DND-41 (cell line): ENCODE measurements at regions not wholly inside any gene's neighbourhood (a gene's known extent, or its start where the extent isn't known, plus 50 kb on each side); places are given as distances from the start of the nearest gene placed in this dataset.

Experiments
- ATAC-seq: fragments of 200-7000 bp; cut with Tn5 transposase; 3 replicates; pipeline ENCODE4 v1.9.1; 2021; ENCODE audit warnings: low read depth; ENCODE audit not compliant: insufficient read depth
- DNase-seq: peaks from one replicate; pipeline ENCODE4 v3.0.0-alpha.2; 2020
- H2AFZ ChIP-seq: 2 replicates; pipeline ENCODE4 v1.6.0; 2012; ENCODE audit warnings: low read depth, low read length
- H3K27ac ChIP-seq: 2 replicates; pipeline ENCODE4 v1.5.1; 2012; ENCODE audit warnings: low read length, inconsistent platforms
- H3K27me3 ChIP-seq: fragments of 200-600 bp; sonication (generic); 2 replicates; pipeline ENCODE4 v1.6.0; 2012; ENCODE audit warnings: low read length, mild to moderate bottlenecking, inconsistent platforms; ENCODE audit not compliant: insufficient read depth, poor library complexity
- H3K36me3 ChIP-seq: 2 replicates; pipeline ENCODE4 v1.5.1; 2012; ENCODE audit warnings: low read length, inconsistent platforms; ENCODE audit not compliant: insufficient read depth
- H3K4me1 ChIP-seq: 2 replicates; pipeline ENCODE4 v1.5.1; 2012; ENCODE audit warnings: mild to moderate bottlenecking, low read length; ENCODE audit not compliant: insufficient read depth
- H3K4me2 ChIP-seq: 2 replicates; pipeline ENCODE4 v1.6.0; 2012; ENCODE audit warnings: mild to moderate bottlenecking, moderate library complexity, low read length, inconsistent platforms; ENCODE audit not compliant: insufficient read depth
- H3K4me3 ChIP-seq, 2 experiments: fragments of 200-600 bp in 1 of 2; shearing (Covaris generic) in 1 of 2; 2 replicates each; pipeline ENCODE4 v1.5.1; 2012 to 2016; ENCODE audit warnings: inconsistent platforms in 2 of 2, low read length in 2 of 2, mild to moderate bottlenecking in 2 of 2, low read depth in 1 of 2, moderate library complexity in 1 of 2
- H3K79me2 ChIP-seq: 2 replicates; pipeline ENCODE4 v1.6.0; 2012; ENCODE audit warnings: low read length, inconsistent platforms; ENCODE audit not compliant: insufficient read depth
- H3K9ac ChIP-seq: 2 replicates; pipeline ENCODE4 v1.6.0; 2012; ENCODE audit warnings: low read depth, mild to moderate bottlenecking, inconsistent platforms, low read length, moderate library complexity
- H3K9me3 ChIP-seq: 2 replicates; pipeline ENCODE4 v1.5.1; 2012; ENCODE audit warnings: low read length, moderate library complexity, mild to moderate bottlenecking, inconsistent platforms; ENCODE audit not compliant: insufficient read depth, severe bottlenecking
- H4K20me1 ChIP-seq: 2 replicates; pipeline ENCODE4 v1.6.0; 2012; ENCODE audit warnings: low read length; ENCODE audit not compliant: insufficient read depth
- EZH2 ChIP-seq: IDR thresholded peaks from 3 replicates; pipeline ENCODE4 v1.6.1; 2012; ENCODE audit warnings: borderline replicate concordance, low read depth, mild to moderate bottlenecking, moderate library complexity, low read length, inconsistent platforms; ENCODE audit not compliant: severe bottlenecking
- TF ChIP-seq, protein P1 (sequence below): IDR thresholded peaks from 2 replicates; pipeline ENCODE4 v1.5.1; 2012; ENCODE audit warnings: borderline replicate concordance, low read length, moderate library complexity, mild to moderate bottlenecking; ENCODE audit not compliant: poor library complexity, severe bottlenecking; ENCODE audit errors: extremely low read depth

DNA sequence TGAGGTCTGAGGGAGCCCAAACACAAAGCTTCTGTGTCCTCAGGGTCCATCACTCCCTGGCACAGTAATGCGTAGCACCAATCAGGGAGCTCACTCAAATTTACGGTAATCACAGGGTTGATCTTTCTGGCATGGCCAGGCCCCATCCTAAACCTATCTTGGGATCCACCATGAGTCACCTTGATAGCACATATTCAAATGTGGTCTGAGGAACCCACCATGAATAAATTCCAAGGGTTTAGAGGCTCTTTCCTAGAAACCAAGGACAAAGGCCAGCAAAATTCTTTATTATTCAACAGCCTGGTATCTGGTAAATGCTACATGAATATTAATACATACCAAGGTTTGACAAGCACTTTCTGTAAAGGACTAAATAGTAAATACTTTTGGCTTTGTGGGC, 254.5 kb downstream of the TLR4 start:
- no peak overlapping the region for H3K9ac ChIP-seq
- no peaks in the 10 kb centered on the region for H3K79me2 ChIP-seq
- H4K20me1 ChIP-seq = no peaks in the 10 kb centered on the region
- H3K27me3 ChIP-seq = no peaks in the 10 kb centered on the region
- no peak for TF ChIP-seq EZH2
- TF ChIP-seq, protein P1, sequence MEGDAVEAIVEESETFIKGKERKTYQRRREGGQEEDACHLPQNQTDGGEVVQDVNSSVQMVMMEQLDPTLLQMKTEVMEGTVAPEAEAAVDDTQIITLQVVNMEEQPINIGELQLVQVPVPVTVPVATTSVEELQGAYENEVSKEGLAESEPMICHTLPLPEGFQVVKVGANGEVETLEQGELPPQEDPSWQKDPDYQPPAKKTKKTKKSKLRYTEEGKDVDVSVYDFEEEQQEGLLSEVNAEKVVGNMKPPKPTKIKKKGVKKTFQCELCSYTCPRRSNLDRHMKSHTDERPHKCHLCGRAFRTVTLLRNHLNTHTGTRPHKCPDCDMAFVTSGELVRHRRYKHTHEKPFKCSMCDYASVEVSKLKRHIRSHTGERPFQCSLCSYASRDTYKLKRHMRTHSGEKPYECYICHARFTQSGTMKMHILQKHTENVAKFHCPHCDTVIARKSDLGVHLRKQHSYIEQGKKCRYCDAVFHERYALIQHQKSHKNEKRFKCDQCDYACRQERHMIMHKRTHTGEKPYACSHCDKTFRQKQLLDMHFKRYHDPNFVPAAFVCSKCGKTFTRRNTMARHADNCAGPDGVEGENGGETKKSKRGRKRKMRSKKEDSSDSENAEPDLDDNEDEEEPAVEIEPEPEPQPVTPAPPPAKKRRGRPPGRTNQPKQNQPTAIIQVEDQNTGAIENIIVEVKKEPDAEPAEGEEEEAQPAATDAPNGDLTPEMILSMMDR = no peak
- no peaks in the 10 kb centered on the region for H3K4me1 ChIP-seq
- H3K9me3 ChIP-seq = no peaks in the 10 kb centered on the region
- H3K27ac ChIP-seq = no peak overlapping the region
- H3K4me2 ChIP-seq = no peak overlapping the region
- ATAC-seq (no peak), DNase-seq (no peak)
- H3K4me3 ChIP-seq = no peak overlapping the region
- H3K36me3 ChIP-seq = no peaks in the 10 kb centered on the region
- H2AFZ ChIP-seq = no peak overlapping the region

DNA sequence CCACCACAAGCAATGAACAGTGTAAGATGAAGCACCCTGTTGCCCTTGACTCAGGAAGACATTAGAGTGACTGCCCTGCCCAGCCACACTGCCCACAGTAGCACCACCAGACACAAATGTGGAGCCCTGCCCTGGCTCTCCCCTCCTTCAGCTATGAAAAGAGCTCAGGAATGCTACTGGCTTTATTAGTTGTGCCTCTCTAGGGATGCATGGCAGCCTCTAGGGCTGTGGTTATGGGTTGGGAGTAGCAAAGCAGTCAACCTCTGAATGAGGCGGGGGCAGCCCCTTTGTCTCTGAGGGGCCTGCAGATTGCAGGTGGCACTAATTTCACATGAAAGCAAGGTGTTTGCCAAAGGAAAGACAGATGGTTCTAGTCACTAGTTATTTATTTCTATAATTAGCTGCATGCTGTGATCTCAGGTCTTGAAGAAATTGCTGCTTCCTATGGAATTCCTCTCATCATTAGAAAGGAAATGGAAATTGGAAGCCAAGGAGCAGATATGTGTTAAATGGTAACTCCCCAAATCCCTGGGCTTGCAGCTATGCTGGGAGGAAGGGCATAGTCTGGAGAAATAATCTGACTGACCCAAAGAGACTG, 259.4 kb downstream of the TLR4 start:
- no peak for TF ChIP-seq EZH2
- TF ChIP-seq, protein P1 = no peak
- Histone ChIP-seq H3K79me2 (no peaks in the 10 kb centered on the region), H3K36me3 (no peaks in the 10 kb centered on the region), H4K20me1 (no peaks in the 10 kb centered on the region), H3K4me2 (no peak overlapping the region), H3K4me1 (no peaks in the 10 kb centered on the region), H3K9ac (no peak overlapping the region), H3K27me3 (no peaks in the 10 kb centered on the region), H3K4me3 (no peak overlapping the region), H3K9me3 (no peaks in the 10 kb centered on the region), H2AFZ (no peak overlapping the region), H3K27ac (no peak overlapping the region)
- DNase-seq (no peak), ATAC-seq (no peak)

DNA sequence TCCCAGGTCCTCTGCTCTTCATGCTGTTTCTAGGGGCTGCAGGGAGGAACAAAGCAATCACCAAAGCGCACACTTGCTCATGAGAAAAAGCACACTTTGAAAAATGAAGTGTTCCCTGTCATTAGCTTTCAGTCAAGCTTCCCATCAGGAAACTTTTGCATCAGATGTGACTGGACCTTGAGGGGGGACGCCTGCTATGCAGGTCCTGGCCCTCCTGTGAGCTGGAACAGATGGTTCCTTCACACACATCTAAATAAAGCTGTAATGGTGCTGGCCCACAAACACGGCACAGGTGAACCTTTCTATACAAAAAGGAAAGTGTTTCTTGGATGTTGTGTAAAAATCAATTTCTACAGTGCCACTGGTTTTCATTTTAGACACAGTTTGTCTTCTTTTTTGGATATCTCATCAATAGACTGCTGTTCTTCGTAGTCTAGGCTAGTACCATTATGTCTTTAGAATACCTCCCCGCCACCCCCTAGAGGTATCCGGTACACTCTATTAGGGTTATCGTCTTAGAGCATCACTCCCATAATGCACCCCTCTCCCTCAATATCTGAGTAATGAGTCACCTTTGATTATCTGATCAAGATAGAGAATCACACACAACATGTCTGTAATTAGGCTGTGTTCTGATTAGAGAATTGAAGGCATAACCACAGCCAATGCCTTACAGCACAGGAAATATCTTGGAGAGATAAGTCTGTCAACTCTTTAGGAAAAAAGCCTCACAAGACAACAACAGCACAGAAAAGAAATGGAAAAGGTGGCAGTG, 266.3 kb downstream of the TLR4 start:
- no peak for ATAC-seq
- H3K4me2 ChIP-seq = no peak overlapping the region

More for the DNA sequence above, 266.3 kb downstream of the TLR4 start:
- TF ChIP-seq EZH2 = no peak
- TF ChIP-seq, protein P1 = no peak
- H3K4me3 ChIP-seq = no peak overlapping the region
- no peak overlapping the region for H3K9ac ChIP-seq
- no peak overlapping the region for H2AFZ ChIP-seq
- H3K79me2 ChIP-seq = no peaks in the 10 kb centered on the region
- no peaks in the 10 kb centered on the region for H3K9me3 ChIP-seq
- no peak overlapping the region for H3K27ac ChIP-seq
- no peaks in the 10 kb centered on the region for H3K27me3 ChIP-seq
- no peak for DNase-seq
- H3K4me1 ChIP-seq = no peaks in the 10 kb centered on the region
- no peaks in the 10 kb centered on the region for H3K36me3 ChIP-seq
- no peaks in the 10 kb centered on the region for H4K20me1 ChIP-seq
